NCI-H128 (cell line): ENCODE measurements at regions not wholly inside any gene's neighbourhood (a gene's known extent, or its start where the extent isn't known, plus 50 kb on each side); places are given as distances from the start of the nearest gene placed in this dataset.

Source experiments
- DNase-seq: peaks from one replicate; lab custom pipeline; 2025; ENCODE audit not compliant: unreplicated experiment; lab: John Stamatoyannopoulos, UW

DNA sequence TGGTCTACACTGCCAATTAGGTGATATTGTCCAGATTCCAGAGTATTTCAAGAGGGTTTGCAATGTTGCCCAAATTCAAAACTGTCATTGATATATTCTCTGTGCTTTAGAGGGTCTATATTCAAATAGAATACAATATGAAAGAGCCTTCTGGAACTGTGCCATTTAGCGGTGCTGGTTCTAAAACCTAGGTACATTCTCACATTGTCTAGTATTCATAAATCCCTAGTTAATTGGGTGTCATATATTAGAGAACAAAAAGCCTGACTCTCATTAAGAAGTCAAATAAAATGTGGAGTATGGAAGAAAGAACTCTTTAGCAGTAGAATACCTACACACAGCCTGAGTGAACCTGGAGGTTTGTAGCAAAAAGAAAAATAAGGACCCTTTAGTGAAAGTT is 447.9 kb downstream of the CNTN6 start:
- no peak for DNase-seq

DNA sequence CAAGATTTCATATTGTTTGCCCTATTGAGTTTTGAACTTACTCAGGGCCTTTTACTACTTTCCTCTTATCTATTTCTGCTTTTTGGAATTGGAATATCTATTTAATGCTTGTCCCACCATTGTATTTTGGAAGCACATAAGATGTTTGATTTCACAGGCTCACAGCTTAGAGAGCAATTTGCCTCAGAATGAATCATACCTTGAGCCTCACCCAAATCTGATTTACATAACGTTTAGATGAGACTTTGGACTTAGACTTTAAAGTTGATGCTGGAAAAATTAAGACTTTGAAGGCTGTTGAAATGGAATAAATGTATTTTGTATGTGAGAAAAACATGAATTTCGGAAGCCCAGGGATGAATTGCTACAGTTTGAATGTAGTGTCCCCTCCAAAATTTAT is 458.9 kb downstream of the CNTN6 start:
- no peak for DNase-seq

DNA sequence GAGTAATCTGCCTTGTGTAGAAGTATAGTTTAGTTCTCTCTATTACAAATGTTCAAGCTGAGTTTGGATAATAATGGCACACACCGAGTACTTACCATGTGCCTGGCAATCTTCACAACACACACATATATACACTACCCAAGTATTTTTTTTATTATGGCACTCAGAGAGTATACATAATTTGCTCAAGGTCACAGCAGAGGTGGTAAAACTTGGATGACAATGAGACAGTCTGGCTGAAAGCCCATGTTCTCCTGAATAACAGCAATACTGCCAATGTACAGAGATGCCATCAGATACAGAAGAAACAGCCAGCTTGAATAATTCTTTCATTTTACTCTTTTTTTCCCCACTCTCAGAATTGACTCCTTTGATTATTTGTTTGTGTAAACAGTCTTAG is 460.0 kb downstream of the CNTN6 start:
- no peak for DNase-seq

DNA sequence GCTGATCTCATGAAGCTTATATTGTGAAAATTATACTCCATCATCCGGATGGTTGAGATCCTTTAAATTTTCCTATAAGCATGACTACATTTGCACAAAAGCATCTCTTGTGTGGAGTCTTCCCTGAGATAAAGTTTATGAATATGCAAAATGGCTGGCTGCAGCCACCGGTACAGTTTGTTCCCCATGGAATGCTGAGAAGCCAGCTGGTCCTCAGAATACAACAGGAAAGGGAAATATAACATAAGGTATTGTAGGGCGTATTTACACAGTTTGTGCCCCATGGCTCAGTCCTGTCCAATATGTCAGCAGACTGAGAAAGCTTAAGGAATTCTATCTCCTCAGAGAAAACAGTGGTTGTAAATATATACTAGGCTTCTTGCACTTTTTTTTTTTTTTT is 468.6 kb downstream of the CNTN6 start:
- DNase-seq, result no peak

DNA sequence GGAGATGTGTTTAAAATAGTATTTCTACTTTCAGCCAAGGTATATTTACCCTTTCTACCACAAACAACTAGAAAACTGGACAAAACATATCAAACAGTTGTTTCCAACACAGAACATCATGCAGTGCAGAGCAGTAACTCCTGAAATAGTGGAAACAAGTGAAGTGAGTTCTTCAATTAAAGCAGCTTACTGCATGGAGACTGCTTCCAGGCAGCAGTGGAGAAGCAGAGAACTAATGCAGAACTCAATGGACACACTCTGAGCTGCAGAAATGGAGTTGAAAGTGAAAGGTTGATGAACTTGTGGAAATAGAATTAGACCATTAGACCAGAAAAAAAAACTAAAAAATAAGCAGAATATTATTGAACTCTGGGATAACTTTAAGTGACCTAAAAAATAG is 478.9 kb downstream of the CNTN6 start:
- DNase-seq, result no peak

DNA sequence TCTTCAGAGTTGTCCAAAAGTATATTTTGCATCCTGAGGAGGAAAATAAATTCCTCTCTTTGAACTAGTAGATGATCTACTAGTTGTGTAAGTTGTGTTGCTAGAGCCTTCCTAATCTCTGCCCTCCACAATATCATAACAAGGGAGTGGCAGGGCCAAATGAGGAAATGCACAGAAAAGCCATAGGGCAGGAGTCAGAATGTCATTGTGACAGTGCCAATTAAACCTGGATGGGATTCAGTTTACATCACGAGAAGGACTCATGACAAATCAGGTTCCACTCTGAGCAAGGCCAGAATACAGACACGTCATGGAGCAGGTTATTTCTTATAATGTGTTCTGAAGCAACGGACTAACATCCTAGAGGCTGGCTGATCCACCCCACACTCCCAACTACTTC is 483.2 kb downstream of the CNTN6 start:
- no peak for DNase-seq

DNA sequence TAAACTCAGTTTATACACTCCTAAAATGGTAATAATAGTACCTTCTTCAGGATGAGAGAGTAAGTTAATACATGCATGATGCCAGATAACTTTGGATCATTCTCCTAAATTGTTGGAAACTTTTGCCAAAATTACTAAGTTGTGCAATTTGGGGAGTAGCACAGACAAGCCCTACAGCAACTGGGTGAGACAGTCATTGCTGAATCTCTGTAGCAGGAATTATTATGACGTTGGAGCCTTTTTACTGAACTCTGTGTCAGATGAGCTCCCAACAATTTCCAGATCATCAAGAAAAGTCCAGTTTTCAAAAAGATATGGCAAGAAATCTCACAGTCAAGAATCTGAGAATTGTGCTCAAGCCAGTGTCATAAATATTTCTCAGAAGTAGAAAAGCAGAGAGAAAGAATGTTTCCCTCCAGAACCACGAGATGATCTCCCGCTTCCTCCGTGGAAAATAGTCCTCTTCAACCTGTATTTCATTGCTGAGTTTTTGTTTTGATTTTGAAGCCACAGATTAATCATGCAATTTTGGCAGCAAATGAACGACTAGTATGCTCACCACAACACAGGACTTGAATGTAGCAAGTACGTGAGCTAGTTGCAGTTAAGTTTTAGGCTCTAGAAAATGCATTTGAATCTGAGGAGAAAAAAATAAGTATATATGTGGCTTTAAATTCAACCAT is 485.4 kb downstream of the CNTN6 start:
- DNase-seq, result no peak

DNA sequence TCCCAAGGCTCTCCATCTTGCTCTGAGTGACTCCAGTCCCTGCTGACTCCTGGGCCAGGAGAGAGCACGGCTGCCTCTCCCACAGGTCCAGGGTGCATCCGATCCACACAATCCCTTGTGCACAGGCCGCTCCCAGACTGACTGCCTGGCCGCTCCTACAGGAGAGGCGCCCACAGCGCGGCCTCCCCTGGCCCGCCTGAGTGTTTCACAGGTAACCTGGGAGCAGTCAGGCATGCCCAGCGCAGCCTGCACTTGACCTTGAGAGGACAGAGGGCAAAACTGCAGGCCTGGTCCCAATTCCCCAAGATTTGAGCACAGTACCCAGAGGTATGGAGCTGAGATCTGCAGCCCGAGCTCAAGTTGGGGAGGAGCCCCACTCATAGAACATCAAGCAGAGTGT is 490.2 kb downstream of the CNTN6 start:
- DNase-seq, result no peak

DNA sequence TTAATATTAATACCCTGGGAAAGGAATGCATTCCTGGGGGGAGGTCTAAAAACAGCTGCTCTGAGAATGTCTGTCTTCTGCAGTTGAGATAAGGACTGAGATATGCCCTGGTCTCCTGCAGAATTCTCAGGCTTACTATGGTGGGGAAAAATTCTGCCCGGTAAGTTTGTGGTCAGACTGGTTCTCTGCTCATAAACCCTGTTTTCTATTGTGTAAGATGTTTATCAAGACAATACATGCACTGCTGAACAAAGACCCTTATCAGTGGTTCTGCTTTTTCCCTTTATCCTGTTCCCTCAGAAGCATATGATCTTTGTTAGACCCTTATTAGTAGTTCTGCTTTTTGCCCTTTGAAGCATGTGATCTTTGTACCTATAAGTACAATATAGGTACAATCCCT is 494.6 kb downstream of the CNTN6 start:
- no peak for DNase-seq

DNA sequence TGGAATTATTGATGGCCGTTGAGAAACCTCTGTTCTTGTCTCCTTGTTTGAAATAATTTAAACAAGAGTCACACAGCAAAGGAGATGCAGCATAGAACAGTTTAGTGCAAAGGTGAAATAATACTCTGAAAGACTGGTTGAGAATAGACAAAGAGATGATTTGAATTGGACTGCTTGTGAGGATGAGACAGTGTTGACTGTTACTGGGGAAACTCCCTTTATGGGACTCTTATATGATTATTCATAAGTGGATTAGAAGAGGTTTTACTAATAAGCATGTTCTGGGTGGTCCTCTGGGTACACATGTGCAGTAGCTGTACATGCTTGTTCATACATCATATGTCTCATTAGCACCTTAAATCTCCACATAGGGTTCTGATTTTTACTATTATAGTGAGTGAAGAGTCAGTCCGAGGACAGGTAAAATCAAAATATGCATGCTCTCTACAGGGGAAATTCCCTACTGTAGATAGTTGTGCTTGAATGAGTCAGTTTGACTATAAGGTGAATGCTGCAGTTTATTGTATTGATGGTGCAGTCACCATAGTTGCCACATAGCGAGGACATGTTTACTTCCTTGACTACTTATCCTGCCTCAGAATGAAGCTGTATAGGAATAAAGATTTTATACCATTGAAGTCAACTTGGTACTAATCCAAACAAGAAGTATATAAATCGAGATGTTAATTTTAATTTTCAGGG is 498.7 kb downstream of the CNTN6 start:
- no peak for DNase-seq

DNA sequence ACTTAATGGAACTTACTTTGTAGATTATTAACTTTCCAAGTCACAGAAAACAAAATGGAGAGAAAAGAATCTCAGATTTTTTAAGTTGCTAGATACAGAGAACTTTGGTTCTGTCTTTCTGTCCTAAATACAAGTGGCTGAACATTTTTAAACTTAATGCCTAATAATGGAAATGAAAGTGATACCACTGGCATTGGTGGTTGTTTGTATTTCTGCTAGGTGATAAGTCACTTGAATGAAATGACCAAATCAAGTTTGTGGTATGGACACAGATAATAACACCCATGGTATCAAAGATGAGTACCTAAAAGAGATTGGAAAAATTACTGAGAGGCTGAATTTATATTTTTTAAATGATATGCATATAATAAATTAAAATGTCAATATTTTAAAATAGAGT is 502.1 kb downstream of the CNTN6 start:
- no peak for DNase-seq

DNA sequence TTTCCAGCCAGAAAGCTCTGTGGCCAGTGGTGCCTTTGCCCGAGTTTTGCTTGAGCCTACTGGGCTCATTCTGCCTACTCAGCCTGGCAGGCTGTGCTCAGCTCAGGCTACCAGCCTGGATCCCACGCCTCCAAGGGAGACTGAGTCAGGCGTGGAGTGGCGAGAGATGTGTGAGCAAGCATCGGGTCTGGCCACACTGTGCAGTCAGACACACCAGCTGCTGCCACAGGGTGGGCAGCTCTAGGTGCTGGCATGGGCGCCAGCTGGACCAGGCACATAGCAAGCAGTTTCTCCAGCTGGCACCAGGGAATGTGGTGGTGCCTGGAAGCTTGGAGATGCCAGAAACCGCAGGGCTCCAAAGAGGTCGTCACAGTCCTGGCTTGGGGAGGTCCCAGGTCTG is 498.5 kb upstream of the CNTN4 start:
- DNase-seq, result no peak

DNA sequence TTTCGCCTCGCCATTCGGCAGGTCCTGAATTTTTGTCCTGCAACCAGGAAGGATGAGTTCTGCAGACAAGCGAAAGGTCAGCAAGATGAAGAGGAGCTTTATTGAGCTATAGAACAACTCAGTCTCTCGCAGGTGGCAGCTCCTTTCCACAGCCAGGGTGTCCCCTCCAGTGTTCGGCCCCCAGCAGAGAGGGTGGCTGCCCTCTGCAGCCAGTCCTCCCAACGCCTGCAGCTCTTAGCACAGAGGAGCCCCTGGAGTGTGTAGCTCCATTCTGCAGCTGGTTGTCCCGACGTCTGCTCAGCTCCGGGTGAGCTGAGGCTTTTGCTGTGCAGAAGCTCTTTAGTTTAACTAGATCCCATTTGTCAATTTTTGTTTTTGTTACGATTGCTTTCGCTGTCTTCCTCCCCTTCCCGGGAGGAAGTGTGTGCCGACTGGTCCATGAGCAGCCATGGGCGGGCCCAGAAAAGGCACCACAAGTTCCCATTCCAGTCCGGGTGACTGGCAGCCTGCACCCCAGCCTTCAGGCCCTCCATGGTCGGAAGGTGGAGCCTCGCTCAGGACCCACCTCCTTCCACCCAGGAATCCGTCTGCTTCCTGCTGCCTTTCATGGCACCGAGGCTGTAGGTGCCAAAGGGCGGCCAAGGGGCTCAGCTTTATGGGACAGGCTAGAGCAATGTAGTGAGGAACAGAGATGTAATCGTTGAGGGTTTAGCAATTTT is 497.8 kb upstream of the CNTN4 start:
- no peak for DNase-seq

DNA sequence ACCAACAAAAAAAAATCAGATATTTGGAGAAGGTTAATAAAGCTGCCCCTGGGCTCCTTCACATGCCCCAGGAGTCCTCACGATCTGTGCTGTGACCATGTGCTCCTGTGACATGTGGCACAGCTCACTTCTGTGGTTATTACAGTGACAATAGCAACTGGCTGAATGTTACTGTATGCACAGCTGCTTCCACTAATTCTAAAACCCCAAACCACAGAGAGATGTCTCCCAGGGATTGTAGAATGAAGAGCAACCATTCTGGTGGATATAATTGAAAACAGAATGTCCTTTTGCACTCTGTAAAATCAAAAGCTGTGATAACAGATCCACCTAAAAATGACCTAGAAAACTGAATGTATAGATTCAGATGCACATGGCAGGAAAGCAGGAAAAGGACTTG is 489.2 kb upstream of the CNTN4 start:
- DNase-seq, result no peak

DNA sequence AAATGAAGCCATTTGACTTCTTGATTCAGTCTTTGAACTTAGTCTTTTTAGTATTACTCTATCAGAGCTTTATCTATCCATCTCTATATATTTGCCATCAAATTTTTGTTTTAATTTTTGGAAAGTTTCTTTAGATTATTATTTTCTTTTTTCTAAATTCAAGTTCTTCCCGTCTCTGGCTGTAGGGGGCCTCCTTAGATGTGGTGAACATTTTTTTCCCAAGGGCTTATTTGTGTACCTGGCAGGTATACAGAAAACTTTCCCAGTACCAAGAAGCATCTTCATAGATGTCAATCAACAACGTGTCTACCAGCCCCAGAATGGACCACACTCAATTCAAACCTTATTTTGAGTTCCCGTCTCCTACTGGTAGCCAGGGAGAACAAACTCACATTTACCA is 486.8 kb upstream of the CNTN4 start:
- no peak for DNase-seq

DNA sequence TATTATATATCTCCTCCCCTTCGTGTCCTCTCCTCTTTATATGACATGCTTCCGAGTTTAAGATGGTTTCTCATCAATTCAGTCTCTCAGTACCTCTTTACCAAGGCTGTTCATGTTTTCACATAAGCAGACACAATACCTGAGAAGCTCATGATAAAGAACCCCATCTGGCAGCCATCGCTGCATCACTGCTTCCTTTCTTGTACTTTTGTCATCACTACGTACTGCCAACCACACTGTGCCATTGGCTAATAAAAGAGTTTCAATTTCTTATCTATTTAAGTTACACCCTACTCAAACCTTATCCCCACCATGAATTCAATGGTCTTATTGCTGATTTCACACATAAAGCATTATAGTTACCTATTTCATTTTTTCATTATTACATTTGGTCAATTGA is 484.7 kb upstream of the CNTN4 start:
- DNase-seq, result no peak

DNA sequence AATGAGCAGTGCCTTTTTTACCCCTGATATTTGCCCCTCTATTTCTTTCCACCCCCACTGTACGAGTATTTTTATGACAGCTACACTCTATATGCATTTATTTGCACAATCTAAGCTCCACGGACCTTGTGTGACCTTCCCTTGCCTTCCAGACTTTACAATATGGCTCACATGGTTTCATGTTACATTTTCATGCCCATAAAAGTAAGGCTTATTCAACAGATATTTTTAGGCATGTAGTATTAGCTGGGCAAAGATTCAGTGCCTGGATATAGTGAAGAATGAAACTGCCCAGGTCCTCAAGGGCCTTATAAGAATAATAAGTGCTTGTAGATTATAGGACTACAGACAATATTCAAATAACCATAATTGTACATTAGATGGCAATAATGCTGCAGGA is 481.9 kb upstream of the CNTN4 start:
- no peak for DNase-seq

DNA sequence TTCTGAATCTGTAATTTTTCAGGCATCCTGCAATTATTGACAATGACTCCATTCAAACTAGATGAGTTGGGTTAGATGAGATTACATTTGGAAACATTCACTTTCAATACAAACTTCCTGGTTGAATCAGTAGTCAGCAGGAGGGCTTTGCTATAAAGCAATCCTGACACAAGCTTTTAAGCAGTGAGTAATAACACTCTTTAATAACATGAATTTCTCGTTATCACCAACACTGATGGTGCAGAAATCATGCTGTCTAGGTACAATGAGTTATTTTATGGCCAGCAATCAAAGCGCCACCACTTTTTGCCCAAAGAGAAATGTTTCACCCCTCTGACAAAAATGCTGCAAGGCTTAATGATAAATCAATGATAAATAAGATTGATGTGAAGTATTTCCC is 474.8 kb upstream of the CNTN4 start:
- no peak for DNase-seq

DNA sequence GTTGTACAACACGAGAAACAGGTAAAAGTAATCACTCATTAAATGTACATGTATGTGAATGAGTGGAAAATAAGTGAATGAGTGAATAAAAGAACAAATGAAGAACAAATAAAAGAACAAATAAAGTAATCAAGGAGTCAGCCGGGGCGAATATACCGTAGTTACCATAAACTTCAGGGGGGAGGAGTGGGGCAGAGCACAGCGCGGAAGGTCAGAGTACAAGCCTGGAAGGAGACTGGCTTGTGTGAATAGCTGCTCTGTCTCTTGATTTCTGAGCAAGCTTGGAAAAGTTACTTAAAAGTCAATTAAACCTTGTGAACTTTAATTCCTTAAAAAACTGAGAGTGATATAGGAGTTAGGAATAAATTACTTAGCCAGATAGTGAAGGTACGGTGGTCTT is 466.5 kb upstream of the CNTN4 start:
- DNase-seq, result no peak

DNA sequence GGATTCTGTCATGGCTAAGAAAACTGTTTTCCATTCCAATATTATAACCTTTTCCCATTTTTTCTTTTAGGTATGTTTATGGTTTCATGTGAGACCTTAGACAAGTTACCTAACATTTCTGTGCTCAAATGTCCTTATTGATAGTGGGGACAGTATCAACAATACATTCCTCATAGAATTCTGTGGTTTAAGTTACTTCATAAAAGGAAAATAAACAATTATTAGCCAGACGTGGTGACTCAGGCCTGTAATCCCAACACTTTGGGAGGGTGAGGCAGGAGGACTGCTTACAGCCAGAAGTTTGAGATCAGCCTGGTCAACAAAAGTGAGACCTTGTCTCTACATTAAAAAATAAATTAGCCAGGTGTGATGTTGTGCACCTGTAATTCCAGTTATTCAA is 436.8 kb upstream of the CNTN4 start:
- no peak for DNase-seq

DNA sequence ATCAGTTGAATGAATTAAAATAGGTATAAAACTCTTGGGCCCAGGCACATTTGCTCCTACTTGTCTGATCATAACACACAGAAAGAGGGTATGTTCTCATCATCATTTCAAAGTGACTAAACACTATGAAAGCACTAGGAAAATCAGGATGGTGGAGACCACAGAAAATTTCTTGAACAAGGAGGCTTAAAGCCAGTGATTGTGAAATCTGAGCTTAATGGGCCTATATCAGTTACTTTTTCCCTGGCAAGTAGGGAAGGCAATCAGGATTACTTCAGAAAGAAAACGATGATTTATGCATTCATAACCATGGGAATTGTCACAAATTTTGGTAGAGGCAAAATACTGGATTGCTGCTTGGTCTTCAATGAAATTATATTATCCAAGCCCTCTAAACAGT is 434.4 kb upstream of the CNTN4 start:
- DNase-seq, result no peak

DNA sequence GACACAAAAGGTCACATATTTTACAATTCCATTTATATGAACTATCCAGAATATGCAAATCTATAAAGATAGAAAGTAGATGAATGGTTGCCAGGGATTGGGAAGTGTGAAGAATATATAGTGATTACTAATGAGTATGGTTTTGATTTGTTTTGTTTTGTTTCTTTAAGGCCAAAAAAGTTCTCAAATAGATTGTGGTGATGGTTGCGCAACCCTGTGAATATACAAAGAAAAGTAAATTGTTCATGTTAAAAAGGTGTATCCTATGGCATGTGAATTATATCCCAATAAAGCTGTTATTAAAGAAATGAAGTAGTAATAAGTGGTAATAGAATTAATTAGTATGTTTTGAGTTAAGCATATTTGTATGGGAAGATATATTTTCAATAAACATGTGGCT is 431.8 kb upstream of the CNTN4 start:
- no peak for DNase-seq
